ENCODE measurements at regions not wholly inside any gene's neighbourhood (a gene's known extent, or its start where the extent isn't known, plus 50 kb on each side); places are given as distances from the start of the nearest gene placed in this dataset.

GRCh38 chr2:34388446-34388845 is 789.3 kb upstream of the FAM98A start:
- no peak for DNase-seq (ENCODE audit: low read depth in 2 of 3, low spot score in 2 of 3)

- DNase-seq (ENCODE audit: low read depth in 2 of 3, low spot score in 2 of 3), result no peak
Measured at GRCh38 chr2:34387536-34387935, 788.4 kb upstream of the FAM98A start.

- DNase-seq (ENCODE audit: low read depth in 2 of 3, low spot score in 2 of 3), result no peak
Measured at GRCh38 chr2:34379586-34379985, 780.5 kb upstream of the FAM98A start.

GRCh38 chr2:34373586-34374233 is 774.6 kb upstream of the FAM98A start:
- DNase-seq (ENCODE audit: low read depth in 2 of 3, low spot score in 2 of 3), result no peak

- no peak for DNase-seq (ENCODE audit: low read depth in 2 of 3, low spot score in 2 of 3)
Measured at GRCh38 chr2:34372967-34373366, 773.9 kb upstream of the FAM98A start.

GRCh38 chr2:34371711-34372110 is 772.6 kb upstream of the FAM98A start:
- no peak for DNase-seq (ENCODE audit: low read depth in 2 of 3, low spot score in 2 of 3)

GRCh38 chr2:34368304-34368703 is 769.2 kb upstream of the FAM98A start:
- no peak for DNase-seq (ENCODE audit: low read depth in 2 of 3, low spot score in 2 of 3)

- DNase-seq (ENCODE audit: low read depth in 2 of 3, low spot score in 2 of 3), result no peak
Measured at GRCh38 chr2:34365932-34366331, 766.8 kb upstream of the FAM98A start.

- DNase-seq (ENCODE audit: low read depth in 2 of 3, low spot score in 2 of 3), result no peak
Measured at GRCh38 chr2:34365512-34365911, 766.4 kb upstream of the FAM98A start.

GRCh38 chr2:34353509-34354113 is 754.5 kb upstream of the FAM98A start:
- DNase-seq (ENCODE audit: low read depth in 2 of 3, low spot score in 2 of 3), result no peak

- DNase-seq (ENCODE audit: low read depth in 2 of 3, low spot score in 2 of 3), result no peak
Measured at GRCh38 chr2:34349527-34349926, 750.4 kb upstream of the FAM98A start.

GRCh38 chr2:34345030-34345429 is 745.9 kb upstream of the FAM98A start:
- DNase-seq (ENCODE audit: low read depth in 2 of 3, low spot score in 2 of 3), result no peak

GRCh38 chr2:34340307-34340706 is 741.2 kb upstream of the FAM98A start:
- DNase-seq (ENCODE audit: low read depth in 2 of 3, low spot score in 2 of 3), result no peak

GRCh38 chr2:34337735-34338134 is 738.6 kb upstream of the FAM98A start:
- DNase-seq (ENCODE audit: low read depth in 2 of 3, low spot score in 2 of 3), result no peak

GRCh38 chr2:34332813-34333212 is 733.7 kb upstream of the FAM98A start:
- no peak for DNase-seq (ENCODE audit: low read depth in 2 of 3, low spot score in 2 of 3)

GRCh38 chr2:34320056-34320455 is 721.0 kb upstream of the FAM98A start:
- no peak for DNase-seq (ENCODE audit: low read depth in 2 of 3, low spot score in 2 of 3)

GRCh38 chr2:34317797-34318196 is 718.7 kb upstream of the FAM98A start:
- DNase-seq (ENCODE audit: low read depth in 2 of 3, low spot score in 2 of 3), result no peak

GRCh38 chr2:34316788-34317187 is 717.7 kb upstream of the FAM98A start:
- no peak for DNase-seq (ENCODE audit: low read depth in 2 of 3, low spot score in 2 of 3)

GRCh38 chr2:34311816-34312215 is 712.7 kb upstream of the FAM98A start:
- DNase-seq (ENCODE audit: low read depth in 2 of 3, low spot score in 2 of 3), result no peak

GRCh38 chr2:34308140-34308539 is 709.0 kb upstream of the FAM98A start:
- DNase-seq (ENCODE audit: low read depth in 2 of 3, low spot score in 2 of 3), result no peak

- no peak for DNase-seq (ENCODE audit: low read depth in 2 of 3, low spot score in 2 of 3)
Measured at GRCh38 chr2:34307636-34308035, 708.5 kb upstream of the FAM98A start.

GRCh38 chr2:34306745-34307144 is 707.6 kb upstream of the FAM98A start:
- DNase-seq (ENCODE audit: low read depth in 2 of 3, low spot score in 2 of 3), result no peak

- no peak for DNase-seq (ENCODE audit: low read depth in 2 of 3, low spot score in 2 of 3)
Measured at GRCh38 chr2:34305587-34305986, 706.5 kb upstream of the FAM98A start.
